ENCODE measurements at regions not wholly inside any gene's neighbourhood (a gene's known extent, or its start where the extent isn't known, plus 50 kb on each side); places are given as distances from the start of the nearest gene placed in this dataset.
A peak's percentile ranks its signal among the peaks of the same experiment; 100 is the strongest.

DNA sequence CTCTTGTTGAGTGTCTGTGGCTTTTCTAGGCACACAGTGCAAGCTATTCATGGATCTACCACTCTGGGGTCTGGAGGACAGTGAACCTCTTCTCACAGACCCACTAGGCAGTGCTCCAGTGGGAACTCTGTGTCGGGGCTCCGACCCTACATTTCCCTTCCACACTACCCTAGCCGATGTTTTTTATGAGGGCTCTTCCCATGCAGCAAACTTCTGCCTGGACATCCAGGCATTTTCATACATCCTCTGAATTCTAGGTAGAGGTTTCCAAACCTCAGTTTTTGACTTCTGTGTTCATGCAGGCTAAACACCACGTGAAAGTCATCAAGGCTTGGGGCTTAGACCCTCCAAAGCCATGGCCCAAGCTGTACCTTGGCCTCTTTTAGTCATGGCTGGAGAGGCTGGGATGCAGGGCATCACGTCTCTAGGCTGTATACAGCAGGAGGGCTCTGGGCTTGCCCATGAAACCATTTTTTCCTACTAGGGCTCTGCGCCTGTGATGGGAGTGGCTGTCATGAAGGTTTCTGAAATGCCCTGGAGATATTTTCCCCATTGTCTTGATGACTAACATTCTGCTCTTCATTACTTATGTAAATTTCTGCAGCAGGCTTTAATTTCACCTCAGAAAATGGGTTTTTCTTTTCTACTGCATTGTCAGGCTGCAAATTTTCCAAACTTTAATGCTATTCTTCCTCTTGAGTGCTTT lies 249.8 kb upstream of the CPEB2 start:
- no peak for DNase-seq

DNA sequence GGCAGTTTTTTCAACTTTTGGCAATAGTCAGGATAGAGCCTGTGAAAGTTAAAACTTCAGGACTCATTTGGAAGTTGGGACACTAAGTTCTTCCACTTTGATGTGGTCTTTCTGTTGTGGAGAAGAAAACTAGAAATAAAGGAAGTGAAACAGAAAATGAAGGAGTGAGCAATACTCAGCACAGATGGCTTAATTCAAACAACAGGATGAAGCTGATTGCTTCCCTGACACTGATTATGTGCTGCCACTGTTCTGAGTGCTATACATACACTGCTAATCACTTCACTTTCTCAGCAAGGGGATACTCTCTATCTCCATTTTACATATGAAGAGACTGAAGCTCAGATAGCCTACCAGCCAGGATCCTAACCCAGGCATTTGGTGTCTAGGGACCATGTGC lies 235.1 kb upstream of the CPEB2 start:
- no peak for DNase-seq

DNA sequence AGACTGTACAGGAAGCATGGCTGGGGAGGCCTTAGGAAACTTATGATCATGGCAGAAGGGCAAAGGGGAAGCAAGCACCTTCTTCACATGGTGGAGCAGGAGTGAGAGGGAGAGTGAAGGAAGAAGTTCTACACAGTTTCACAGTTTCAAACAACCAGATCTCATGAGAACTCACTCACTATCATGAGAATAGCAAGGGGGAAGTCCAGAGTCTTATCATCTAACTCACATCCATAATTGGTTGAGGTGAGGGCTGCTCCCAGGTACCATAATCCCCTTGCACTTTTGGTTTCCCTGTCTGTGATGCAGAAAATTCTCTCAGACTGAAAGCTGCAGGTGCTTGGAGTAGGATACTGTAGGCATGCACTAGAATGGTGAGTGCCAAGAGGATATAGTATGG lies 233.8 kb upstream of the CPEB2 start:
- no peak for DNase-seq

DNA sequence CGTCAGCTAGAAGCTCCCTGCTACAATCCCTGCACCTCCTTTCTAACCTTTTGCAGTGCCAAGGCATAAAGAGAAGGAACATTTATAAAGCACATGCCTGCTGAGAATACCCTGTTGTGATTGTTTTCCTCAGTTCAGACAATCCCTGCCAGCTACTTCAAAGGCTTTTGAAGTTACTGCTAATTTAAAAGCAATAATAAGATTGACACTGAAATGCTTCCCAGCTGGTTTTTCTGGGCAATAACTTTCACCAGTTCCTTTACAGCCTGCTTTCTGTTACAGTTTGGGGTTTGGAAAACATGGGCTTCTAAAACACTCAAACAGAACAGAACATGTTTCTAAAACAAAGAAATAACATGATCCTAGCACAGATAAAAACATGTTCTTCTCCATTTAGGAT lies 232.3 kb upstream of the CPEB2 start:
- DNase-seq: no peak

DNA sequence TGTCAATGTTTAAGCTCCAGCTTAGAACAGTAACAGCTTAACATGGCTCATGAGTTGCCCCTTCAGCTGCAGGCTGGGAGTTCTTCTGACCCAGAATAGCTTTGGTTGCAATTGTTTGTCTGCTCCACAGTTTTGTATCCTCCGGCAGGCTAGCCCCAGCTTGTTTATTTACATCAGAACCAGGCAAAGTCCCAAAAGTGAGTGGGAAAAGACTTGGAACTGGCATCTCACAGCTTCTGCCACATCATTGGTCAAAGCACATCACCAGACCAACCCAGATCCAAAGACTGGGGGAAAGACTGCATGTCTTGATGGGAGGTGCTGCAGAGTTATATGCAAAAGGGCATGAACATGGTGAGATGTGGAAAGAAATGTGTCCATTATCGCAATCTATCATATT lies 231.2 kb upstream of the CPEB2 start:
- DNase-seq: no peak

DNA sequence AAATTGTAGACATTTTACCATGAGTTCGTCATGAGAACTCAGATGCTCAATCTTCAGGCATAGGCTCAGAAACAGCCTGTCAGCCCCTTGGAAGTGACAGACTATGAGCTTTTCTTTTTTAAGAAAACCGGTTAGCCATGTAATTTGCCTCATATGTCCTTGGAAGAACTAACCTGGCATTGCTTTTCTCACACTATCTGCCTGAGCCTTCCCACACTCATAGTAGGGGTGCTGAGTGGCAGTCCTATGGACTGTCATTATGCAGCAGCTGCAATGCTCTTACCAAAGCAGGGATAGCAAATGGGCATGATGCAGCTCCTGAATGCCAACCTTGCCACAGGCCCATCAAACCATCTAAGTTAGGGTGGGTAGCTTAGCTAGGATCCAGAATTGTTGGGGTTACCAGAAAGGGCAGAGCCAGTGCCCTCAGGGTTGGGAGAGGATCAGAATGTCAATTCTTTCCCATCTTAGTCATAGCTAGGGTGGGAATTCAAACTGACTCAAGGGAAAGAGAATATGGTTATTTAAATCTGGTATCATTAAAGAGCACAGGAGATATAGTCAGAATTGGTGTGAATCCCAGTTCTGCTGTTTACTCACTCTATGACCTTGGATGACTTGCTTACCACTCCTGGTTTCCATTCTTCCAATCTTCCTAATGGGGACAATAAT lies 230.6 kb upstream of the CPEB2 start:
- no peak for DNase-seq

DNA sequence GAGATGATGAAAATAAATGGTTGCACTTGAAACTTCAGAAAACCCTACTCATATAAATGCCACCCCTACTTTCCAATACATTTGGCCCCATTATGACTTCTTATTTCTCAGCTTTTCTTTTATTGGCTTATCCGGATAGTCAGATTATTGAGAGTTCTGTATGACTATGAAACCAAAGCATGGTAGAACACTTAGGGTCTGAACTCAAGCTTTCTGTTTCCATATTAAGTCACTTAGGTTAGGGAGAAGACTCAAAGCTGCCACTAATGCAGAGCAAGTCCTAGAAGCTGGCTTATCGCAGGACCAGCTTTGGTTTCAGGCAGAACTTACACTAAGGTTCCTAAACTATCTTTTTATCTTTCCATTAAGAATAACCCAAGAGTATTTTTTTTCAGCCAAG lies 229.9 kb upstream of the CPEB2 start:
- no peak for DNase-seq

DNA sequence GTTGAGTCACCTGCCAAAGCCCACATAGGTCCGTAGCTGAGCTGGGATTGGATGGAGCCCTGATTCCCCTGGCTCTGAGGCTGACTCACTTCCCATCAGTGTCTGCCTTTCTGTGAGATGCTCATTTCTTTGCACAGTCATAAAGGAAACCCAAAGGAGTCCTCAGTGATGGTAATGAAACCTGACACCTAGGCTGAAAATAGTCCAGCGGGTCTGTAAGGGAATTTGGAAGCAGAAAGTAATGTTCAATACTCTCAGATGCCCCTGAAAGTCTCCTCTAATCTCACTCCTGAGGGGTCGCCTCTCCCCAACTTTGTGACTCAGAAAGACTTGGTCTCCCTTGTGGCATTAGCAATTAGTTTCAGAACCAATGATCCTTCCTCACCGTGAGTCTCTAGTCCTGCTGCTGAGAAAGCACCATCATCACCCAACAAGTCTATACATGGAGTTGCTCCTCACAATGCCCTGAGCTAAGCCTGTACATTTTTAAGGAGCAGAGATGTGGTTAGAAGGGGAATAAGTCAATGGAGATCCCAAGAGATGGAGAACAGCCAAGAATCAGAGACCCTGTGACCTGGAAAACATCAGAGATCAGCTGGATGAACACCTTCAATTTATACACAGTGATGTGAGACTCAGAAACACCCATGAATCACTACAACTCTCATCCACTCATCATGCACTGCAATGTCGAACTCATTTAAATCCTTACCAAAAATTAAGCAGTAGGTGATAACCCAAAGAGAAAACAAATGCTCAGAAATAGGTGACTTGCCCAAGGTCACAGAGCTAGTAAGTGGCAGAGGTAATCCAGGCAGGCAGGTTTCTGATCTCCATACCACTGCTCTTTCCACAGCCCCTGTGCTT lies 219.0 kb upstream of the CPEB2 start:
- peak; percentile 61 to 69 for DNase-seq

DNA sequence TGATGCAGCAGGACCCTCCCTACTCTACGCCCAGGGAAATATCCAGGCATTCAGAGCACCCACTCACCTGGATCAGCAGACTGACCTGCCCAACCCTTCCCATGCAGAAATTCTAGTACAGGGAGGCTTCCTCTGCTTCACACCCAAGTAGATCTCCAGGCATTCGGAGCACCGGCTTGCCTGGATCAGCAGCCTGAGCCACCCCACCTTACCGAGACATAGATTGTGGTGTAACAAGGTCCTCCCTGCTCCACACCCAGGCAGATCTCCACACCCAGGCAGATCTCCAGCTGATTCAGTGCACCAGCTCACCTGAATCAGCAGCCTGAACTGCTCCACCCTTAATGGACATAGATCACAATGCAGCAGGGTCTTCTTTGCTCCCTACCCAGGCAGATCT lies 215.1 kb upstream of the CPEB2 start:
- no peak for DNase-seq

DNA sequence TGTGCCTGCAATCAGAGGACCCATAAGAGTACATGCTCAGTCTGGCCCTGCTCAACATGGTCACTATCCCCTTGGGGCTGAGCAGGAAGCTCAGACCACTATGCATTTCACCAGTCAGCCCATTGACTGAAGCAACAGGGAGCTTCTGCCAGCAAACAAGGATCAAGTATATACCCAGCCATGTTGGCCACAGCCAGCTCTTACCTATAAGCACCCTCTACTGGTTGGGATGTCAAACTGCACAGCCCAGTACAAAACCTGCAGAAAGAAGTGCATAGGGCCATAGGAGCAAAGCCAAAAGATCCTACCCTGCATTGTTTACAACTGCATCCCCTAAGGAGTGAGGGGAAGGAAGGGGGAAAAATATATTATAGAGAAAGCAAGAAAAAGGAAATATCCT lies 214.4 kb upstream of the CPEB2 start:
- DNase-seq: peak; percentile 22 to 30

DNA sequence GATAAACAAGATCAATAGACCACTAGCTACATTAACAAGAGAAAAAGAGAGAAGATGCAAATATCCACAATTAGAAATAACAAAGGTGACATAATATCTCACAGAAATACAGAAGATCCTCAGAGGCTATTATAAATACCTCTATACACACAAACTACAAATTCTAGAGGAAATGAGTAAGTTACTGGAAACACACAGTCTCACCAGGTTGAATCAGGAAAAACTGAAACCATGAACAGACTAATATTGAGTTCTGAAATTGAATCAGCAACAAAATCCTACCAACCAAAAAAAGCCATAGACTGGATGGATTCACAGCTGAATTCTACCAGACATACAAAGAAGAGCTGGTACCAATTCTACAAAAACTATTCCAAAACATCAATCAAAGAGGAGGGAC lies 211.8 kb upstream of the CPEB2 start:
- DNase-seq: no peak

DNA sequence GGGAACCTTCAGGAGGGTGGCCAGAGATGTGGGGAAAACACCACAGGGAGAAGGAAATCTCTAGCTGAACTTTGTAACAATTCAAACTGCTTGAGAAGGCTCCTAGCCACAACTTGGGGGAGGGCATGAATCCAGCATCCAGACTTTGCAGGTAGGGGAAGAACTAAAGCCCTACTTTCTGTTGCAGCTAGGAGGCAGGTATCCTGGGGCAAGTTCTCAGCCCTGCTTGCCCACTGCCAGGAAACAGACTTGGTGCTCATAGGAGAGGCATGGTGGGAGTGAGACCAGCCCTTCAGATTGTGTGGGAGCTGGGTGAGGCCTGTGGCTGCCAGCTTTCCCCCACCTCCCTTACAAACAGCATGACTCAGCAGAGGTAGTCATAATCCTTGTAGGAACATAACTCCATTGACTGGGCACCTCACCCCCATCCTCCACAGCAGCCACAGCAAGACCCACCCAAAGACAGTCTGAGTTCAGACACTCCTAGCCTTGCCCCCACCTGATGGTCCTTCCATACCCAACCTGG lies 209.5 kb upstream of the CPEB2 start:
- DNase-seq: peak in 1 of 2 experiments; percentile 22

DNA sequence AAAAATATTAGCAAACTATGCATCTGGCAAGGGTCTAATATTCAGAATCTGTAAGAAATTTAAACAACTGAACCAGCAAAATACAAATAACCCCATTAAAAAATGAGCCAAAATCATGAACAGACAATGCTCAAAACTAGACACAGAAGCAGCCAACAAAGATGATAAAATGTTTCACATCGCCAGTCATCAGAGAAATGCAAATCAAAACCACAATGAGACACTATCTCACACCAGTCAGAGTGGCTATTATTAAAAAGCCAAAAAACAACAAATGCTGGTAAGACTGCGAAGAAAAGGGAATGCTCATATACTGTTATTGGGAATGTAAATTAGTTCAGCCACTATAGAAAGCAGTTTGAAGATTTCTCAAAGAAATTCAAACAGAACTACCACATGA lies 201.3 kb upstream of the CPEB2 start:
- no peak for DNase-seq

DNA sequence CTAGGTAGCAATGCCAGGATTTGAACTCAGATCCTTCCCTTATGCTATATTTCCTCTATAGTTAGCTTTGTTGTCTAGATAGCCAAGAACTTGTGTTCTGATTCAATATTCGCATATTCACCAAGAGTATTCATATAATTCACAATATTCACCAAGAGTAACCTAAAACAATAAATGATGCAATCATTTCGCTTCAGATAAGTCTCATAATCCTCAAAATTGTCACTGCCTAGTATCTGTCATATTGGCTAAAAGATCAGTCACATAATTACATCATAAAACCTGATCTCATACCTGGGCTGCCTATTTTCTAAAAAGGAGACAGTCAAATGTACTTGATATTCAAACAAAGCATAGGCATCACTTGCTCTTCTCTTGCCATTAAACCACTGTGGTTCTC lies 199.7 kb upstream of the CPEB2 start:
- DNase-seq: no peak

DNA sequence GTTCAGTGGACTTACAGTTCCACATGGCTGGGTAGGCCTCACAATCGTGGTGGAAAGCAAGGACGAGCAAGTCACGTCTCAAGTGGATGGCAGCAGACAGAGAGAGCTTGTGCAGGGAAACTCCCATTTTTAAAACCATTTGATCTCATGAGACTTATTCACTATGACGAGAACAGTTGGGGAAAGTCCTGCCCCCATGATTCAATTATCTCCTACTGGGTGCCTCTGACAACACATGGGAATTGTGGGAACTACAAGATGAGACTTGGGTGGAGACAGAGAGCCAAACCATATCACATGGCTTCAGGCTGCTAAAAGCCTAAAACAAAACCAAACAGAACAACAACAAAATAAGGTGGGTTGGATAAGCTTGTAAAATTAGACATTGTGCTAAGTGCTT lies 194.4 kb upstream of the CPEB2 start:
- DNase-seq: no peak

DNA sequence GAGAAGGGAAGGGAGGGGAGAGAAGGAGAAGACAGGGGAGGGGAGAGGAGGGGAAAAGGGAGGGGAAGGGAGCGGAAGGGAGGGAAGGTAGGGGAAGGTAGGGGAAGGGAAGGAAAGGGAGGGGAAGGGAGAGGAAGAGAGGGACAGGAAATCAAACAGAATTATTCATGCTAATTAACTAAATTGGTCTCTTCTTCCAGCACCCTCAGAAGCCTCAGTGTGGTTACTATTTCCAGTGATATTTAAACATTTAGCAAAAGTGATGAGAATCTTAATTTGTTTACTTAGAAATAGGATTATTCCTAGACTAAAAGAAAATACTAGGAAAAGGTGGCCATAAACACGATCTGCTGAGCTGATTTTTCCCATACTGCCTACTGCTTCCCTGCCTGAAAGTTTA lies 193.1 kb upstream of the CPEB2 start:
- no peak for DNase-seq

DNA sequence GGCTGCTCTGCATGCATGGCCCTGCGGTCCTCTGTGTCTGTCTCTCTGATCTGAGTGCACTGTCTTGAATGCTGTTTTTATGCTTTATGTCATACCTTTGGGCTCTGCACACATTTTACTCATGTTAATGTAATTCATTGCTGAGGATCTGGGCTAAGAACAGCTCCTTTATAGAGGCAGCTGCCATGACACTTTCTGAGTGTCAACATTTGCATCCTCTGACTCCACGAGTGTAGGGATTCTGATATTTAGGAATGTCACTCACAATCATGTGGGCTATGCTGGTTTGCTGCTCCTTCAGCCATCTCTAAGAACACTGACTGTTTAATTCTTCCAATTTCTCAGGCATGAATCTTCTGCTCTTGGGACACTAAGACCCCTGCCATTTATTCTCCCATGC lies 192.2 kb upstream of the CPEB2 start:
- no peak for DNase-seq

DNA sequence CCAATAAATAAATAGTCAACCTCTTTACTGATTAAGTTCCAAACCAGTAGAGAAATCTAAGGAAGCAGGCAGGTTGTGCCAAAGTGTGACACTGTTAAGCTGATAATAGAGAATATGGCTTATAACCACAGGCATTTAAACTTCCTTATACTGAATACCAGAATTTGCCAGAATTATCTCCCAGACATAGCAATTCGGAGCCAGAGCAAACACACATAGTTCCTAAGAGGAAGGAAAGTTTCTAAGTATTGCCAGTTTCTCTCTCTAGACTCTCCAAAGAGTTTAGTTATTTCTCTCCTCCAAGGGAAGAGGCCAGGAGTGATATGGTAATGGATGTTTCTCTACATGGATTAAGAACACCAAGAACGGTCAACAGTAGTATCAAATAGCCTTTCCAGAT lies 191.7 kb upstream of the CPEB2 start:
- DNase-seq: no peak

DNA sequence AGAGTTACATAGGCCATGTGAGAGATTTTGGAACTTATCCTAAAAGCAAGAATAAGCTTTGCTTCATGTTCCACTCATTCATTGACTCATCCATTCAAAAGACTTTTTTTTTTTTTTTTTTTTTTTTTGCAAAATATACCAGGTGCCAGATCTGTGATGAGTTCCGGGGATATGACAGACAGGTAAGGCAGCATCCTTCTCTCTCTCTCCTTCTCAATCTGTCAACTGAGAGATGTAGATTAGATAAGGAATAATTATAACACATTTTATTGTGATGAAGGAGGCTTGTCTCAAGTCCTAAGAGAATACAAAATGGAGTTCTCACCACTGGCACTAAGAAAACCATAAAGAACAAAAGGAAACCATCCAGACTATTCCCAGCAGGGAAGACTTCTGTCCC lies 190.2 kb upstream of the CPEB2 start:
- no peak for DNase-seq

DNA sequence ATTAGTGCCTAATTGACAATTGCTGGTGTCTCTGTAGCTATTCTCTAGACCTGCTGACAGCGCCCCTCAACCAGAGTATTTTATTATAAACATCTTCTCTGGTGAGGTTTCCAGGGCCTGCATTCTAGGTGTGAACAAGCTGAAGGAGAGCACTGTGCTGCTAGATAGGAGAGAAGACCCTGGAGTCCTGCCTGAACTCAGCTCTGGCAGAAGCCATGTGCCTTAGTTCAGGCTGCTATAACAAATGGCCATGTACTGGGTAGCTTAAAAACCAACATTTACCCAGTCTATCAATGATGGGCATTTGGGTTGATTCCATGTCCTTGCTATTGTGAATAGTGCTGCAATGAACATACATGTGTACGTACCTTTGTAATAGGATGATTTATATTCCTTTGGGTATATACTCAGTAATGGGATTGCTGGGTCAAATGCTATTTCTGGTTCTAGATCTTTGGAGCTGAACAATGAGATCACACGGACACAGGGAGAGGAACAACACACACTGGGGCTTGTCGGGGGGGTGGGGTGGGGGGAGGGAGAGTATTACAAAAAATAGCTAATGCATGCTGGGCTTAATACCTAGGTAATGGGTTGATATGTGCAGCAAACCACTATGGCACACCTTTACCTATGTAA lies 185.5 kb upstream of the CPEB2 start:
- DNase-seq: no peak

DNA sequence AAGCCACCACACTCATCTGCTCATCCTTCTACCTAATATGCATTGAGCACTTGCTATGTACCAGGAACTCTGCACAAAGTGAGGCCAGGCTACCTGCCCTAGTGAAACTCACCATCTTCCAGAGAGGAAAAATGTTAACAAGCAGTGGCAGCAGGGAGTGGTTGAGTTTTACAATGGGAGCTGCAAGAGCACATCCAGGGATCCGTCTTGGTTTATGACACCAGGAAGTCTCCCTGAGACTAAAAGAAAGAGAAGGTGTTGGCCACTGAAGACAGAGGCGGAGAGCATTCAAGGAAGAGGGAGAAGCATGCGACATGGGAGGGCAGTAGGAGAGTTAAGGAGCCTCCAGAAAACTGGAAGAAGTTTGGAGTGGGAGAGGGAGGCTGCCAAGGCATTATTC lies 178.1 kb upstream of the CPEB2 start:
- no peak for DNase-seq

DNA sequence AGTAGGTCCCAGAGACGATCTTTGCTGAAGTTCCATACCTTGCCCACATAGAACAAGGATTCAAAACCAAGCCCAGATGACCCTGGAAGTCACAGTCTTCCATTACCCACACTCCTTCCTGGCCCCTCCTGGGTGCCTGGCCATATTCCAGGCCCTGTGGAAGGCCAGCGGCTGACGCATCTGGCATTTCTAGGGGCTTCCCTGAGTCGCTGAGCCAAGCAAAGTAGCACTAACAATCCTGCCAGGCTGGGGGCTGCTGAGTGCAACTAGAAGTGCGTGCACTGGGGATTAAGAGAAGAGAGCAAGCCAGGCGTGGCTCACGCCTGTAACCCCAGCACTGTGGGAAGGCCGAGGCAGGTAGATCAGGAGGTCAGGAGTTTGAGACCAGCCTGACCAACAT lies 175.2 kb upstream of the CPEB2 start:
- DNase-seq: no peak

DNA sequence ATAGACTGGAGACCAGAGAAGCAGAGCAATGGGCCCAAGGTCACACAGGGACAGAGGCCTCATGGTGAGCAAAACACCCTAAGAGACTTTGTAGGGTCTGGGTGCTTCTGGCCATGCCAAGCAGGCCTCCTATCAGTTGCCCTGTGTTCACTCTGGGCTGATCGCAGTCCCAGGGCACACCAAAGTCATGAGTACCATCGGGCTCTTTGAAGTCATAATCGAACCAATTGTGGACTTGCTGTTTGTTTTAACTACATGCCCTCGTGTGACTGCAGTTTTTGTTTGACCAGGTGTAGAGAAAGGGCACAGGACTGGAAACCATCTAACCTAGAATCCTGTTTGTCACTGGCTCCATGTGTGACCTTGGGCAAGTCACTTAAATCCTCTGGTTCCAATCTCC lies 172.5 kb upstream of the CPEB2 start:
- no peak for DNase-seq

Data from activated T-cell treated with anti-CD3 and anti-CD28 coated beads, Interleukin-2, amount 50 U/mL, for 48 hours (primary cell).